GM10248 (cell line): ENCODE measurements at regions not wholly inside any gene's neighbourhood (a gene's known extent, or its start where the extent isn't known, plus 50 kb on each side); places are given as distances from the start of the nearest gene placed in this dataset.
"Not testable (repeated sequence)": the region's sequence is repeated elsewhere in the genome, so short reads cannot be mapped to it uniquely, and the experiment has no call there.

ENCODE experiments used
- CTCF ChIA-PET: fragments of 300-600 bp; sonication (Branson Sonifier 250); formaldehyde crosslinking; extraction: SDS; loops from one replicate; lab custom pipeline; 2021; ENCODE audit warnings: antibody characterized with exemption; lab: Yijun Ruan, JAX
- POLR2A ChIA-PET: fragments of 350-650 bp; sonication (Branson Sonifier 250); formaldehyde crosslinking; extraction: SDS; loops from one replicate; lab custom pipeline; 2020; ENCODE audit warnings: antibody characterized with exemption; lab: Yijun Ruan, JAX
- DNase-seq: peaks from one replicate; pipeline ENCODE4 v3.0.0; 2012; ENCODE audit errors: extremely low spot score
- CTCF ChIP-seq: IDR thresholded peaks from 2 replicates; pipeline ENCODE4 v1.5.1; 2012; ENCODE audit warnings: mild to moderate bottlenecking, low read depth; ENCODE audit errors: extremely low read depth, missing control alignments, control extremely low read depth

- DNase-seq: no peak
- no peak for TF ChIP-seq CTCF
- POLR2A ChIA-PET: no interaction called here
- CTCF ChIA-PET: interaction anchor here (1.0 to 1.2 kb wide), 2 partner anchors 26 to 52 kb away, joined by 3 read pairs; no protein-coding TSS in a partner anchor
Measured at GRCh38 chr1:82143108-82143833, 342.5 kb downstream of the ADGRL2 start.

- POLR2A ChIA-PET: no interaction called here
- CTCF ChIA-PET: interaction anchor here (1.5 kb wide), 1 partner anchor 11 kb away, joined by 7 read pairs; no protein-coding TSS in a partner anchor
- no peak for DNase-seq
- no peak for TF ChIP-seq CTCF
Measured at GRCh38 chr1:82141390-82141789, 340.7 kb downstream of the ADGRL2 start.

GRCh38 chr1:82139751-82140468 is 339.2 kb downstream of the ADGRL2 start:
- TF ChIP-seq CTCF: no peak
- no peak for DNase-seq
- ChIA-PET POLR2A (no interaction called here), CTCF (interaction anchor here (1.3 kb wide), 2 partner anchors 13 kb away, joined by 5 read pairs; no protein-coding TSS in a partner anchor)

GRCh38 chr1:82136351-82136750 is 335.6 kb downstream of the ADGRL2 start:
- POLR2A ChIA-PET, DNase-seq: not testable (repeated sequence)

GRCh38 chr1:82125866-82126265 is 325.1 kb downstream of the ADGRL2 start:
- CTCF ChIA-PET: interaction anchor here (2.0 kb wide), 1 partner anchor 9 kb away, joined by 5 read pairs; no protein-coding TSS in a partner anchor
- no peak for DNase-seq
- POLR2A ChIA-PET: no interaction called here
- no peak for TF ChIP-seq CTCF

More at GRCh38 chr1:82136351-82136750, 335.6 kb downstream of the ADGRL2 start:
- CTCF ChIA-PET: not testable (repeated sequence)

- POLR2A ChIA-PET: no interaction called here
- DNase-seq: no peak
- CTCF ChIA-PET: interaction anchor here (0.9 kb wide), 1 partner anchor 84 kb away, joined by 3 read pairs; no protein-coding TSS in a partner anchor
- TF ChIP-seq CTCF: no peak
Measured at GRCh38 chr1:82125119-82125518, 324.4 kb downstream of the ADGRL2 start.

GRCh38 chr1:82121421-82121820 is 320.7 kb downstream of the ADGRL2 start:
- no peak for DNase-seq
- ChIA-PET CTCF (no interaction called here), POLR2A (no interaction called here)
- TF ChIP-seq CTCF: no peak
